ENCODE measurements at regions not wholly inside any gene's neighbourhood (a gene's known extent, or its start where the extent isn't known, plus 50 kb on each side); places are given as distances from the start of the nearest gene placed in this dataset.

DNA sequence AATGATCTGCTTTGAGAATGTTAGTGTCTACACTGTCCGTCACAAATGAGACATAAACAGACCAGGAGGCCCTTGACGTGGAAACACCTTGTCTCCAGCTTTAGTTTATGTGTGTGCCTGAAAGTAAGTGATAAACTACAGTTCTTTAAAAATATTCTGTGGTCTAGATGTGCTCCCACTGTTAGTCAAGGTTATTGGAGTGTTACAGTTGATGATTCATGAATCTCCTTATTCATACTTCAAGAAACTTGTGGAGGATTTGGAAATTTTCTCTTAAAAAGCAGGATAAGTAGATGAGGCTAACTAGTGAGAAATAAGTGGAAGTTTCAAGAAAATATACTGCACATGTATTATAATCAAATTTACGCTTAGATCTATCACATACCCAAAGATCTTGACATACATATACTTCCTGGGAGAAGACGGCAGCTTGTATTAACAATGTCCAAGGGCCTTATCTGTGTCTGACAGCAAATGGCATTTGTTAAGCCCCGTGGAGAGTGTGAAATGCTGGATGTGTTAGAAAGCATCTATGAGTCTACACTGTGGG, 90.5 kb upstream of the MBOAT1 start:
- no peaks in the 10 kb centered on the region for H3K27me3 ChIP-seq
- H3K9me3 ChIP-seq, result no peaks in the 10 kb centered on the region
- H3K4me3 ChIP-seq, result no peak overlapping the region
- DNase-seq, result no peak
- H3K36me3 ChIP-seq, result no peaks in the 10 kb centered on the region

DNA sequence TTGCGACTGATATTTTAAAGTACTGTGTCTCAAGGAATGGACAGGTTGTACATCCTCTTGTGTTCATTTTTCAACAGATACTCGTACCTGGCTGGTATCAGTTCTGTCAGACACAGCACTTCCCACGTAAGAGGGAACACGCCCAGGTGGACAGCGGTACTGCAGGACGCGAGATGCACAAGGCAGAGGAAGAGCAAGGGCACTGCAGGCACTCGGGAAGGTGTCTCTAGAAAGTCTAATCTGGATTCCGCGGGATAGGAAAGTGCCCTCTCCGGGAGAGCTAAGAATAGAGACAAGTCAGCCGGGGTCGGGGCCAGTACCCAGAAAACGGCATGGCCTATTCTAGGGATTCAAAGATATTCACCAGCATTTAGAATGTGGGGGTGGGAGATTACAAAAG, 94.2 kb upstream of the MBOAT1 start:
- H3K27me3 ChIP-seq, result no peaks in the 10 kb centered on the region
- no peak for DNase-seq
- no peak overlapping the region for H3K4me3 ChIP-seq
- no peaks in the 10 kb centered on the region for H3K36me3 ChIP-seq
- H3K9me3 ChIP-seq, result no peaks in the 10 kb centered on the region

DNA sequence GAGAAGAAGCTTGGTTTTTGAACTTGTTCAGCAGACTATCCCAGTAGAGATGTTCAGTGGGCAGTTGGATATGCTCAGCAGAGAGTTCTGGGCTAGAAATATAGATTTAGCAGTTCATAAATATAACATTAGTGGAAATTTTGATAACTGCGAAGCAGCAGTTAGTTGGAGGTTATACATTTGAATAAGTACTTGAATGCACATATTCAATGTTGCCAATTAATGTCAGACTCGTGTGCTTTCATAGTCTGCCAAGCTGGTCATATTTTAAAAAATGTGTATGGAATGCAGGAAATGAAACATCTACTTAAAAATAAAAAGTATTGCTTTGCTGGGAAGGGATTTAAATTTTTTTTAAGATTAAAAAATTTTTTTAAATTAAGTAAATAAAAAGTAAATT, 92.5 kb upstream of the E2F3 start:
- no peaks in the 10 kb centered on the region for H3K36me3 ChIP-seq
- no peak overlapping the region for H3K4me3 ChIP-seq
- DNase-seq, result no peak
- H3K27me3 ChIP-seq, result no peaks in the 10 kb centered on the region
- H3K9me3 ChIP-seq, result no peaks in the 10 kb centered on the region

GRCh38 chr6:20310185-20310584, 91.5 kb upstream of the E2F3 start:
- no peaks in the 10 kb centered on the region for H3K36me3 ChIP-seq
- no peaks in the 10 kb centered on the region for H3K9me3 ChIP-seq
- DNase-seq, result no peak
- H3K4me3 ChIP-seq, result no peak overlapping the region
- no peaks in the 10 kb centered on the region for H3K27me3 ChIP-seq

DNA sequence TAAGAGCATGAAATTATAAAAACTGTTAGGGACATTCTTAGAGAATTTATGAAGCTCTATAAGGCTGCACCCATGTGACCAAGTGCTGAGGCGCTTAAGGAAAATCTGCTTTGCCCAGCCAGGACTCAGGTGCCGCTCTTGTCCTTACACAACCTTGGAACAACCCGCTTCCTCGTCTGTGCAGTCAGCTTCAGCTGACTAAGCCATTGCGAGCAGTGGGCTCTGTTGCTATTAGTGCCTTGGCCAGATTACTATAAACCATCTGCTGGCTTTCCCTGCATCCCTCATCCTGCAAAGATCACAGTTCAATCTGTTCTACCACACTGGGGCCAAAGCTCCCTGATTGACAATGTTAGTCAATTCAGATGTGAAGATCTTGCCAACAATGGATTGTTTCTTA, 89.1 kb upstream of the E2F3 start:
- H3K36me3 ChIP-seq, result no peaks in the 10 kb centered on the region
- H3K27me3 ChIP-seq, result no peaks in the 10 kb centered on the region
- H3K4me3 ChIP-seq, result no peak overlapping the region
- DNase-seq, result no peak
- no peaks in the 10 kb centered on the region for H3K9me3 ChIP-seq

DNA sequence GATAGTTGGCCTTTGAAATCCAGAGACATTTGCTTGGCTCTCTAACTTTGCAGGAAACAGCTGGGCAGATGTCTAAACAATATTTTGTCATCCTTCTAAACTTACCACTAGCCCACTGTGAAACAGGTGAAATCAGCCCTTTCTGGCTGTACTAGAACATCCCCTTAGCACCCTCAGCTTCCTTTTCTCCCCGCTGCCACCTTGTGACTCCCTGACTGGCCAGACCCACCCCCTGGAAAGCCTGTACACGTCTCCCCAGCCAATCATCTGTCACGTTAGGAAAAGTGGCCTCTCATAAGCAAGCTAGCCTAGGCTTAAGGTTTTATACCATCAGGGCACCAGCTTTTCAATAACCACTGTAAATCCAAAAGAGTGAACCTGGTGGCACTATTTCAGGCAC, 88.6 kb upstream of the E2F3 start:
- Histone ChIP-seq H3K36me3 (no peaks in the 10 kb centered on the region), H3K27me3 (no peaks in the 10 kb centered on the region), H3K4me3 (no peak overlapping the region), H3K9me3 (no peaks in the 10 kb centered on the region)
- DNase-seq, result no peak

DNA sequence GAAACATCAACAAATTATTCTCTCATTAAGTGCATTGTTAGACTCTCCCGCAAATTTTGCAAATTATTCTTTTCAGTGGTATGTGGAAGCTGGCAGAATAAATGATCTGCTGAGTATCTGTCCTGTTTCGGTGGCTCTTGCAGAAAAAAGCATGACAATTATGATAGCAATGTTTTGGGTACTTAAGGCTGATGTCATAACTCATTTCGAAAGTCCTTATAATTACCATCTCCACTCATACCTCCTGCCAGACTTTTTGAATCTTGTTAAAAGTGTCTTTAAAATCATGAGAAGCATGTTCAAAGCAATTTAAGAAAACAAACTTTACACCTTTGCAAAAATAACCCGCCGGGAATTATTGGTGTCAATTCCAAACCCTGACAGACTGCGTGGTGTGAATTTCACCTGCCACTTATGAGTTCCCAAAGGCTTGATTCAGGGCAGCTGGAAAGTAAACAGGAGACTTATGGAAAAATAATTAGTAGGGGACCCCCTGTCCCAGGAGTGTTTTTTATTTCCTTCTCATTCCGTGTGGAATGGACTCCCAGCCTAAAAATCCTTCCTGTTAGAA, 87.6 kb upstream of the E2F3 start:
- DNase-seq, result no peak
- H3K27me3 ChIP-seq, result no peaks in the 10 kb centered on the region
- H3K9me3 ChIP-seq, result no peaks in the 10 kb centered on the region
- H3K36me3 ChIP-seq, result no peaks in the 10 kb centered on the region
- H3K4me3 ChIP-seq, result no peak overlapping the region

DNA sequence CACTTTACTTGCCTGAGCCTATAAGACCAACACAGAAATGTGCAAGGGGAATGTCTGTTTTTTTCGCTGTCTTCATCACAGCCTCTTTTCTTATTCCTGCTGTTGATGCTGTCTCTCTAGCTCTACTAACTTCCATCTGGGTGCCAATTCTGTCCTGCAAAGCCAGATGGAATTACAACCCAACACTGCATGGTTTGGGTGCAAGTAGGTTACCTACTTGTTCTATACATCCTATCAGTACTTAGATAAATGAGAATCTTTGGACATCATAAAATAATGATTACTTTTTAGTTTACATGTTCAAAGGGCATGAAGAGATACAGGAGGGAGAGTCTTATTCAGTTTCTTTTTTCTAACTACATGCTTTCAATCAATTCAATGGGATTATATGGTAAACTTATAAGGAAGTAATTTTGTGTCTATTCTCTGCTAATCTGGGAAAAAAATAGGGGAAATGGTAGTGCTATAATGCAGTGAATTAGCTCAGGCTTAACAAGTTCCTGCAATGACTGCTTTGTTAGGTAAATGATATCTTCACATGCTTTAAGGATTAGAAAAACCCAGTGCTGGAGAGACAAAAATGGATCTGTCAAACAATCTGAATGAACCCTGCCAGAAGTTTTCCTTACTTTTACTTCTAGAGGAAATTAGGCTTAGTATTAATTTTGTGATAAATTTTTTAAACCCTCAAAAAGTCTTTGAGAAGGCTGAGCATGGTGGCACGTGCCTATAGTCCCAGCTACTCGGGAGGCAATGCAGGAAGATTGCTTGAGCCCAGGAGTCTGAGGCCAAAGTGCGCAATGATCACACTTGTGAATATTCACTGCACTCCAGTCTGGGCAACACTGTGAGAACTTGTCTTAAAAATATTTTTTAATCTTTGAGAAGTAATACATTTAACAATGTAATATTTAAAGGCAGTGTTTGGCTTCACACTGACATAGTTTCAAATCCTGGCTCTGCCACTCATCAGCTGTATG, 86.5 kb upstream of the E2F3 start:
- Histone ChIP-seq H3K9me3 (no peaks in the 10 kb centered on the region), H3K4me3 (no peak overlapping the region), H3K27me3 (no peaks in the 10 kb centered on the region), H3K36me3 (no peaks in the 10 kb centered on the region)
- no peak for DNase-seq

- Histone ChIP-seq H3K9me3 (no peaks in the 10 kb centered on the region), H3K27me3 (no peaks in the 10 kb centered on the region), H3K36me3 (no peaks in the 10 kb centered on the region), H3K4me3 (no peak overlapping the region)
- DNase-seq, result no peak
These were observed 84.2 kb upstream of the E2F3 start for GRCh38 chr6:20317430-20317829.

DNA sequence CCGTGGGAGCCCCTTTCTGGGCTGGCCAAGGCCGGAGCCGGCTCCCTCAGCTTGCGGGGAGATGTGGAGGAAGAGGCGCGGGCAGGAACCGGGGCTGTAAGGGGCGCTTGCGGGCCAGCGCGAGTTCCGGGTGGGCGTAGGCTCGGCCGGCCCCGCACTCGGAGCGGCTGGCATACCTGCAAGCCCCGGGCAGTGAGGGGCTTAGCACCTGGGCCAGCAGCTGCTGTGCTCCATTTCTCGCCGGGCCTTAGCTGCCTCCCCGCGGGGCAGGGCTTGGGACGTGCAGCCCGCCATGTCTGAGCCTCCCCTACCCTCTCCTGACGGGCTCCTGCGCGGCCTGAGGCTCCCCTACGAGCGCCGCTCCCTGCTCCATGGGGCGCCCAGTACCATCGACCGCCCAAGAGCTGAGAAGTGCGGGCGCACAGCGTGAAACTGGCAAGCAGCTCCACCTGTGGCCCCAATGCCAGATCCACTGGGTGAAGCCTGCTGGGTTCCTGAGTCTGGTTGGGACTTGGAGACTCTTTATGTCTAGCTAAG, 82.8 kb upstream of the E2F3 start:
- DNase-seq, result no peak

GRCh38 chr6:20319520-20320357, 81.9 kb upstream of the E2F3 start:
- Histone ChIP-seq H3K9me3 (no peaks in the 10 kb centered on the region), H3K36me3 (no peaks in the 10 kb centered on the region), H3K27me3 (no peaks in the 10 kb centered on the region), H3K4me3 (no peak overlapping the region)
- no peak for DNase-seq

More for the DNA sequence above, 82.8 kb upstream of the E2F3 start:
- Histone ChIP-seq H3K36me3 (no peaks in the 10 kb centered on the region), H3K4me3 (no peak overlapping the region), H3K27me3 (no peaks in the 10 kb centered on the region), H3K9me3 (no peaks in the 10 kb centered on the region)

DNA sequence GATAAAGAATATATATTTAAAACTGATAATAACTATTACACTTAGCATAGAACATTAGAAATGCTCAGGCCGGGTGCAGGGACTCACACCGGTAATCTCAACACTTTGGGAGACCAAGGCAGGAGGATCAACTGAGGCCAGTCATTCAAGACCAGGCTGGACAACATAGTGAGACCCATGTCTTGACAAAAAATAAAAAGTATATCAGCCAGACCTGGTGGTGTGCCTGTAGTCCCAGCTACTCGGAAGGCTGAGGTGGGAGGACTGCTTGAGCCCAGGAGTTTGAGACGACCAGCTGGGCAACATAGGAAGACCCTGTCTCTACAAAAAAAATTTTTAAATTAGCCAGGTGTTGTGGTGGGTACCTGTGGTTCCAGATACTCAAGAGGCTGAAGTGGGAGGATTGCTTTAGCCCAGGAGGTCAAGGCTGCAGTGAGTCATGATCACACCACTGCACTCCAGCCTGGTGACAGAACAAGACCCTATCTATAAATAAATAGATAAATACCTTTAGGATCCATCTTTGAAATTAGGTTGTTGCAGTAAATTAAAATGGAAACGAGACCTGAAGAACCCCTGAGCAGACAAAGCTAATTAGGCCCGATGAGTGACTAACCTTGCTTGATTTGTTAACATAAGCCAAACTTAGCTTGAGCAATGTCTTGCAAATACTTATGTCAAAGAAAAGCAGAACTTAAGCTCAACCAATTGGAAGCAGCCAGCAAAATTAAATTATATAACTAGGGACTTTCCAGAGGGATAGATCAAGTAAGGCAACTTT, 75.8 kb upstream of the E2F3 start:
- no peak overlapping the region for H3K4me3 ChIP-seq
- no peaks in the 10 kb centered on the region for H3K27me3 ChIP-seq
- no peak for DNase-seq
- no peaks in the 10 kb centered on the region for H3K9me3 ChIP-seq
- no peaks in the 10 kb centered on the region for H3K36me3 ChIP-seq

- Histone ChIP-seq H3K9me3 (no peaks in the 10 kb centered on the region), H3K36me3 (no peaks in the 10 kb centered on the region), H3K27me3 (no peaks in the 10 kb centered on the region), H3K4me3 (no peak overlapping the region)
- no peak for DNase-seq
These were observed 75.3 kb upstream of the E2F3 start for GRCh38 chr6:20326422-20326728.

DNA sequence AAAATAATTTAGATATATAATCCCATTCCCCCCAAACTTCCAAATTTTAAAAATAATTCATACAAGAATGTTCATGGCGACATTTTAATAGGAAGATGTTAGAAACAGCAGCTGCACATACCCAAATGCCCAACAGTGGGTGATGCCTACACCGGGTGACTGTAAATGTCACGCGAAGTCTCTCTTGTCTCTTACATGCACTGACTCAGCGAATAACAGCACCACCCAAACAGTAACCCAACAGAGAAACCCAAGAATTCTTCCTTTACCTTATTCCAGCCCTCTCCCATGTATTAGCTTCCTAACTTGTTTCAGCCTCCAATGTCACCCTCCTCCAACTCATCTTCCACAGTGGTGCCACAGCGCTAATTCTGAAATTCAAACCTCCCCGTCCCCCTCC, 74.5 kb upstream of the E2F3 start:
- no peak for DNase-seq
- H3K36me3 ChIP-seq, result no peaks in the 10 kb centered on the region
- no peaks in the 10 kb centered on the region for H3K9me3 ChIP-seq
- H3K27me3 ChIP-seq, result no peaks in the 10 kb centered on the region
- no peak overlapping the region for H3K4me3 ChIP-seq

GRCh38 chr6:20328266-20328923, 73.3 kb upstream of the E2F3 start:
- Histone ChIP-seq H3K27me3 (no peaks in the 10 kb centered on the region), H3K4me3 (no peak overlapping the region), H3K36me3 (no peaks in the 10 kb centered on the region), H3K9me3 (no peaks in the 10 kb centered on the region)
- no peak for DNase-seq

DNA sequence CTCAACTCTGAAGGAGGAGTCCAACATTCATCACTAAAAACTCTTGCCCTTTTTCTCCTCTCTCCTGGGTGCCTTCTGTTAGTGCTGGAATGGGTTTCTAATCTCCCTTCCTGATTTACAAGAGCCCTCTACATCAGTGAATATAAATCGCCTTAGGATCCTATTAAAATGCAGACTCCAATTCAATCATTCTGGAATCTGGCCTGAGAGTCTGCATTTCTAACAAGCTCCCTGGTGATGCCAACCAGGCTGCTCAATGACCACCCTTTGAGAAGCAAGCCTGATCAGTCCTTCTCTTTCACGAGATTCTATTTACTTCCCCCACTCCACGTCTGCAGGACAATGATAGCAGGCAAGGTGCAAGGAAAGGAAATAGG, 72.8 kb upstream of the E2F3 start:
- Histone ChIP-seq H3K36me3 (no peaks in the 10 kb centered on the region), H3K9me3 (no peaks in the 10 kb centered on the region), H3K27me3 (no peaks in the 10 kb centered on the region), H3K4me3 (no peak overlapping the region)
- DNase-seq, result no peak
